PFSK-1 (cell line): ENCODE measurements at regions not wholly inside any gene's neighbourhood (a gene's known extent, or its start where the extent isn't known, plus 50 kb on each side); places are given as distances from the start of the nearest gene placed in this dataset.

ENCODE experiments used
- FOXP2 ChIP-seq: optimal IDR thresholded peaks from 2 replicates; pipeline ENCODE3; 2011; ENCODE audit warnings: borderline replicate concordance, control low read depth, inconsistent platforms; ENCODE audit not compliant: insufficient read depth; ENCODE audit errors: extremely low read length, extremely low read depth
- POLR2AphosphoS5 ChIP-seq: IDR thresholded peaks from 2 replicates; pipeline ENCODE4 v1.6.1; 2012; ENCODE audit warnings: low read depth, mild to moderate bottlenecking, control low read depth, low read length, moderate library complexity
- SIN3A ChIP-seq: IDR thresholded peaks from 2 replicates; pipeline ENCODE4 v1.6.1; 2012; ENCODE audit warnings: mild to moderate bottlenecking, low read length, moderate library complexity, borderline replicate concordance; ENCODE audit not compliant: insufficient read depth
- TAF1 ChIP-seq: IDR thresholded peaks from 2 replicates; pipeline ENCODE4 v1.6.1; 2012; ENCODE audit warnings: low read length, control low read depth, borderline replicate concordance; ENCODE audit not compliant: insufficient read depth
- TF ChIP-seq, protein P1 (sequence below), 2 experiments: IDR thresholded peaks; 2 replicates each; pipeline versions ENCODE4 v1.6.1 to v1.8.0; 2011 to 2012; ENCODE audit warnings: low read depth in 2 of 2, low read length in 2 of 2, control low read depth in 1 of 2, inconsistent platforms in 1 of 2, mild to moderate bottlenecking in 1 of 2, moderate library complexity in 1 of 2; ENCODE audit not compliant: insufficient read depth in 1 of 2

- TF ChIP-seq TAF1 (no peak), POLR2AphosphoS5 (no peak), FOXP2 (no peak), SIN3A (no peak)
- TF ChIP-seq, protein P1, sequence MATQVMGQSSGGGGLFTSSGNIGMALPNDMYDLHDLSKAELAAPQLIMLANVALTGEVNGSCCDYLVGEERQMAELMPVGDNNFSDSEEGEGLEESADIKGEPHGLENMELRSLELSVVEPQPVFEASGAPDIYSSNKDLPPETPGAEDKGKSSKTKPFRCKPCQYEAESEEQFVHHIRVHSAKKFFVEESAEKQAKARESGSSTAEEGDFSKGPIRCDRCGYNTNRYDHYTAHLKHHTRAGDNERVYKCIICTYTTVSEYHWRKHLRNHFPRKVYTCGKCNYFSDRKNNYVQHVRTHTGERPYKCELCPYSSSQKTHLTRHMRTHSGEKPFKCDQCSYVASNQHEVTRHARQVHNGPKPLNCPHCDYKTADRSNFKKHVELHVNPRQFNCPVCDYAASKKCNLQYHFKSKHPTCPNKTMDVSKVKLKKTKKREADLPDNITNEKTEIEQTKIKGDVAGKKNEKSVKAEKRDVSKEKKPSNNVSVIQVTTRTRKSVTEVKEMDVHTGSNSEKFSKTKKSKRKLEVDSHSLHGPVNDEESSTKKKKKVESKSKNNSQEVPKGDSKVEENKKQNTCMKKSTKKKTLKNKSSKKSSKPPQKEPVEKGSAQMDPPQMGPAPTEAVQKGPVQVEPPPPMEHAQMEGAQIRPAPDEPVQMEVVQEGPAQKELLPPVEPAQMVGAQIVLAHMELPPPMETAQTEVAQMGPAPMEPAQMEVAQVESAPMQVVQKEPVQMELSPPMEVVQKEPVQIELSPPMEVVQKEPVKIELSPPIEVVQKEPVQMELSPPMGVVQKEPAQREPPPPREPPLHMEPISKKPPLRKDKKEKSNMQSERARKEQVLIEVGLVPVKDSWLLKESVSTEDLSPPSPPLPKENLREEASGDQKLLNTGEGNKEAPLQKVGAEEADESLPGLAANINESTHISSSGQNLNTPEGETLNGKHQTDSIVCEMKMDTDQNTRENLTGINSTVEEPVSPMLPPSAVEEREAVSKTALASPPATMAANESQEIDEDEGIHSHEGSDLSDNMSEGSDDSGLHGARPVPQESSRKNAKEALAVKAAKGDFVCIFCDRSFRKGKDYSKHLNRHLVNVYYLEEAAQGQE (IDR thresholded peaks at IDR 0.05; ENCODE audit: insufficient read depth in 1 of 2, low read depth in 2 of 2, low read length in 2 of 2): no peak
Observed at GRCh38 chr9:75358846-75359245, 270.5 kb downstream of the OSTF1 start.

DNA sequence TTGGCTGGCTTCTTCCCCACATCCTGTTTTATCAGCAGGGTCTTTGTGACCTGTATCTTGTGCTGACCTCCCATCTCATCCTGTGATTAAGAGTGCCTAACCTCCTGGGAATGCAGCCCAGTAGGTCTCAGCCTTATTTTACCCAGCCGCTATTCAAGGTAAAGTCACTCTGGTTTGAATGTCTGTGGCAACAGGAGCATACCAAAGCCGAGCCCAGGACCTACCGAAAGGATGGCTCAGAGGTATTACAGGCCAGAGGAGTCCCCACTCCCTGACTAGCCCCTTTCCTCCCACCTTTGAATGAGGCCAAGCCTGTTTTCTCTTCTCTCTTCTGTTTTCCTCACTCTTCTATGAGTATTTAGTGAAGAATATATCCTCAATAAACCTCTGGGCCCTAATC is 271.3 kb downstream of the OSTF1 start:
- no peak for TF ChIP-seq FOXP2

GRCh38 chr9:75360252-75360651 is 271.9 kb downstream of the OSTF1 start:
- TF ChIP-seq SIN3A (no peak), FOXP2 (no peak), POLR2AphosphoS5 (no peak), TAF1 (no peak)
- TF ChIP-seq, protein P1 (IDR thresholded peaks at IDR 0.05; ENCODE audit: insufficient read depth in 1 of 2, low read depth in 2 of 2, low read length in 2 of 2): no peak

GRCh38 chr9:75365196-75365595 is 276.9 kb downstream of the OSTF1 start:
- TF ChIP-seq, protein P1 (IDR thresholded peaks at IDR 0.05; ENCODE audit: insufficient read depth in 1 of 2, low read depth in 2 of 2, low read length in 2 of 2): no peak
- no peak for TF ChIP-seq FOXP2
- TF ChIP-seq TAF1: no peak
- TF ChIP-seq SIN3A: no peak

GRCh38 chr9:75369989-75370388 is 281.7 kb downstream of the OSTF1 start:
- no peak for TF ChIP-seq TAF1
- TF ChIP-seq, protein P1 (IDR thresholded peaks at IDR 0.05; ENCODE audit: insufficient read depth in 1 of 2, low read depth in 2 of 2, low read length in 2 of 2): no peak
- no peak for TF ChIP-seq FOXP2
- TF ChIP-seq POLR2AphosphoS5: no peak
- TF ChIP-seq SIN3A: no peak
